Parathyroid adenoma (tissue), 2 donors: ENCODE measurements at regions not wholly inside any gene's neighbourhood (a gene's known extent, or its start where the extent isn't known, plus 50 kb on each side); places are given as distances from the start of the nearest gene placed in this dataset.

Experiments used
- H2AFZ ChIP-seq: fragments of 300-600 bp; sonication (generic); one replicate; pipeline ENCODE4 v1.7.0; 2017; ENCODE audit warnings: antibody characterized with exemption, mild to moderate bottlenecking
- H3K27ac ChIP-seq: fragments of 300-600 bp; sonication (generic); one replicate; pipeline ENCODE4 v1.7.0; 2017
- H3K27me3 ChIP-seq: fragments of 300-600 bp; sonication (generic); one replicate; pipeline ENCODE4 v1.7.0; 2017; ENCODE audit warnings: low read length; ENCODE audit not compliant: control insufficient read depth, insufficient read depth
- H3K36me3 ChIP-seq: fragments of 300-600 bp; sonication (generic); one replicate; pipeline ENCODE4 v1.7.0; 2017; ENCODE audit warnings: low read length; ENCODE audit not compliant: control insufficient read depth, insufficient read depth
- H3K4me1 ChIP-seq: fragments of 300-600 bp; sonication (generic); one replicate; pipeline ENCODE4 v1.7.0; 2017; ENCODE audit warnings: control low read depth
- H3K4me2 ChIP-seq: fragments of 300-600 bp; sonication (generic); one replicate; pipeline ENCODE4 v1.7.0; 2017; ENCODE audit warnings: low read length
- H3K4me3 ChIP-seq: fragments of 300-600 bp; sonication (generic); one replicate; pipeline ENCODE4 v1.7.0; 2017; ENCODE audit warnings: low read depth, low read length
- H3K79me2 ChIP-seq: fragments of 300-600 bp; sonication (generic); one replicate; pipeline ENCODE4 v1.7.0; 2017; ENCODE audit warnings: control low read depth
- H3K9ac ChIP-seq: fragments of 300-600 bp; sonication (generic); one replicate; pipeline ENCODE4 v1.7.0; 2017; ENCODE audit warnings: mild to moderate bottlenecking
- H3K9me3 ChIP-seq: fragments of 300-600 bp; sonication (generic); one replicate; pipeline ENCODE4 v1.7.0; 2017; ENCODE audit warnings: low read length; ENCODE audit not compliant: control insufficient read depth
- CTCF ChIP-seq: fragments of 300-600 bp; sonication (generic); IDR thresholded peaks from one replicate; pipeline ENCODE4 v1.7.0; 2017; ENCODE audit warnings: antibody characterized with exemption, mild to moderate bottlenecking
- donor health status: primary hyperparathyroidism.

- no peak overlapping the region for H3K4me3 ChIP-seq
- H3K27ac ChIP-seq: no peak overlapping the region
- no peak overlapping the region for H2AFZ ChIP-seq
- H3K27me3 ChIP-seq: no peaks in the 10 kb centered on the region
- TF ChIP-seq CTCF: no peak
- H3K36me3 ChIP-seq: no peaks in the 10 kb centered on the region
- no peaks in the 10 kb centered on the region for H3K79me2 ChIP-seq
- no peak overlapping the region for H3K4me2 ChIP-seq
- H3K9me3 ChIP-seq: no peaks in the 10 kb centered on the region
- H3K9ac ChIP-seq: no peak overlapping the region
- H3K4me1 ChIP-seq: no peaks in the 10 kb centered on the region
These were observed 119.9 kb upstream of the ATP2B2 start for GRCh38 chr3:10625323-10625722.

GRCh38 chr3:10627884-10628572 lies 122.6 kb upstream of the ATP2B2 start:
- H3K27me3 ChIP-seq: no peaks in the 10 kb centered on the region
- H2AFZ ChIP-seq: no peak overlapping the region
- H3K9me3 ChIP-seq: no peaks in the 10 kb centered on the region
- H3K27ac ChIP-seq: no peak overlapping the region
- H3K4me2 ChIP-seq: no peak overlapping the region
- no peaks in the 10 kb centered on the region for H3K4me1 ChIP-seq
- H3K9ac ChIP-seq: no peak overlapping the region
- no peak for TF ChIP-seq CTCF
- no peaks in the 10 kb centered on the region for H3K36me3 ChIP-seq
- no peaks in the 10 kb centered on the region for H3K79me2 ChIP-seq
- H3K4me3 ChIP-seq: no peak overlapping the region

- TF ChIP-seq CTCF: no peak
- H3K4me1 ChIP-seq: no peaks in the 10 kb centered on the region
- H3K27me3 ChIP-seq: no peaks in the 10 kb centered on the region
- no peak overlapping the region for H3K4me2 ChIP-seq
- no peaks in the 10 kb centered on the region for H3K79me2 ChIP-seq
- no peaks in the 10 kb centered on the region for H3K9me3 ChIP-seq
- H2AFZ ChIP-seq: no peak overlapping the region
- H3K9ac ChIP-seq: no peak overlapping the region
- H3K36me3 ChIP-seq: no peaks in the 10 kb centered on the region
- no peak overlapping the region for H3K4me3 ChIP-seq
- H3K27ac ChIP-seq: no peak overlapping the region
These were observed 123.7 kb upstream of the ATP2B2 start for GRCh38 chr3:10628891-10629670.

- Histone ChIP-seq H3K27me3 (no peaks in the 10 kb centered on the region), H3K27ac (no peak overlapping the region), H3K36me3 (no peaks in the 10 kb centered on the region), H3K9me3 (no peaks in the 10 kb centered on the region), H3K4me3 (no peak overlapping the region), H3K9ac (no peak overlapping the region), H3K79me2 (no peaks in the 10 kb centered on the region), H3K4me2 (no peak overlapping the region), H3K4me1 (no peaks in the 10 kb centered on the region), H2AFZ (no peak overlapping the region)
- no peak for TF ChIP-seq CTCF
These were observed 124.3 kb upstream of the ATP2B2 start for GRCh38 chr3:10629671-10630040.
